OCI-LY7 (cell line): ENCODE measurements at regions not wholly inside any gene's neighbourhood (a gene's known extent, or its start where the extent isn't known, plus 50 kb on each side); places are given as distances from the start of the nearest gene placed in this dataset.

Experiments
- BruUV-seq: library from RNA; stranded (reverse); fragments of 400-500 nt; replicated peaks from 2 replicates; lab custom pipeline; 2021; lab: Mats Ljungman, UMichigan
- CTCF ChIA-PET: fragments of 300-600 bp; sonication (Branson Sonifier 250); formaldehyde crosslinking; loops from one replicate; lab custom pipeline; 2022; ENCODE audit warnings: antibody characterized with exemption; ENCODE audit not compliant: unreplicated experiment; lab: Charles Lee
- POLR2A ChIA-PET: fragments of 300-600 bp; sonication (Branson Sonifier 250); formaldehyde crosslinking; loops from one replicate; lab custom pipeline; 2022; ENCODE audit warnings: antibody characterized with exemption; lab: Charles Lee
- DNase-seq: peaks from one replicate; pipeline ENCODE4 v3.0.0-alpha.2; 2015; ENCODE audit warnings: low spot score
- H2AFZ ChIP-seq: fragments of 200-600 bp; sonication (generic), shearing (Covaris generic); 2 replicates; pipeline ENCODE4 v1.6.1; 2014; ENCODE audit warnings: mild to moderate bottlenecking, antibody characterized with exemption, low read length, moderate library complexity
- H3K27ac ChIP-seq: fragments of 200-600 bp; sonication (generic); 2 replicates; pipeline ENCODE4 v1.5.1; 2014; ENCODE audit warnings: mixed run types, low read depth, mild to moderate bottlenecking, moderate library complexity, low read length, inconsistent platforms; ENCODE audit not compliant: poor library complexity, severe bottlenecking
- H3K36me3 ChIP-seq: fragments of 200-600 bp; sonication (generic); 2 replicates; pipeline ENCODE4 v1.6.1; 2014; ENCODE audit warnings: mild to moderate bottlenecking, antibody characterized with exemption, low read length, moderate library complexity, mixed read lengths; ENCODE audit not compliant: insufficient read depth
- H3K4me1 ChIP-seq: fragments of 200-600 bp; sonication (generic); 2 replicates; pipeline ENCODE4 v1.5.1; 2014; ENCODE audit warnings: mild to moderate bottlenecking, low read length; ENCODE audit not compliant: insufficient read depth, poor library complexity, severe bottlenecking
- H3K4me2 ChIP-seq: fragments of 200-600 bp; sonication (generic); 2 replicates; pipeline ENCODE4 v1.6.1; 2014; ENCODE audit warnings: mild to moderate bottlenecking, low read length
- H3K4me3 ChIP-seq: fragments of 200-600 bp; sonication (generic); 2 replicates; pipeline ENCODE4 v1.5.1; 2014; ENCODE audit warnings: mild to moderate bottlenecking, low read depth, low read length; ENCODE audit not compliant: poor library complexity, severe bottlenecking
- H3K79me2 ChIP-seq: fragments of 200-600 bp; sonication (generic); 2 replicates; pipeline ENCODE4 v1.6.1; 2016; ENCODE audit warnings: low read depth, mild to moderate bottlenecking, low read length, moderate library complexity, mixed read lengths; ENCODE audit not compliant: insufficient read depth
- H3K9me2 ChIP-seq: fragments of 200-600 bp; sonication (generic); 2 replicates; pipeline ENCODE4 v1.6.1; 2016; ENCODE audit warnings: mild to moderate bottlenecking, low read length, mixed read lengths; ENCODE audit not compliant: insufficient read depth
- H3K9me3 ChIP-seq: fragments of 200-600 bp; sonication (generic); 2 replicates; pipeline ENCODE4 v1.6.1; 2014; ENCODE audit warnings: mild to moderate bottlenecking, mixed run types, low read length, mixed read lengths
- H4K20me1 ChIP-seq: fragments of 200-600 bp; sonication (generic); 2 replicates; pipeline ENCODE4 v1.6.1; 2014; ENCODE audit warnings: mild to moderate bottlenecking, antibody characterized with exemption, low read length, moderate library complexity, mixed read lengths; ENCODE audit not compliant: insufficient read depth
- CTCF ChIP-seq: fragments of 200-600 bp; sonication (generic); conservative IDR thresholded peaks from 2 replicates; pipeline ENCODE4 v1.5.1; 2014; ENCODE audit warnings: mild to moderate bottlenecking, antibody characterized with exemption, low read length, moderate library complexity, mixed read lengths
- EZH2phosphoT487 ChIP-seq: fragments of 200-600 bp; sonication (generic); IDR thresholded peaks from 2 replicates; pipeline ENCODE4 v1.6.1; 2018; ENCODE audit warnings: low read depth, borderline replicate concordance, mild to moderate bottlenecking, mixed run types, antibody characterized with exemption, low read length, moderate library complexity, mixed read lengths
- intact Hi-C: fragments of 100-400 bp; cut with micrococcal nuclease; formaldehyde crosslinking; loops from one replicate; pipeline ENCODE4 v1.10.0; 2022; ENCODE audit not compliant: unreplicated experiment

GRCh38 chr13:108439556-108439955 lies 170.0 kb downstream of the TNFSF13B start:
- Histone ChIP-seq H4K20me1 (no peaks in the 10 kb centered on the region), H3K27ac (no peak overlapping the region), H3K4me3 (no peak overlapping the region), H2AFZ (no peak overlapping the region), H3K4me1 (no peaks in the 10 kb centered on the region), H3K4me2 (no peak overlapping the region), H3K9me3 (no peaks in the 10 kb centered on the region), H3K36me3 (no peaks in the 10 kb centered on the region), H3K9me2 (no peaks in the 10 kb centered on the region), H3K79me2 (no peaks in the 10 kb centered on the region)
- CTCF ChIA-PET = no interaction called here
- no TSS peak for BruUV-seq
- POLR2A ChIA-PET = no interaction called here
- intact Hi-C loops = no loop called here
- no peak for TF ChIP-seq EZH2phosphoT487
- TF ChIP-seq CTCF = no peak
- no peak for DNase-seq

GRCh38 chr13:108444448-108444847 lies 174.9 kb downstream of the TNFSF13B start:
- intact Hi-C loops = no loop called here

GRCh38 chr13:108448891-108449290 lies 179.4 kb downstream of the TNFSF13B start:
- Histone ChIP-seq H4K20me1 (no peaks in the 10 kb centered on the region), H3K4me2 (no peak overlapping the region), H3K36me3 (no peaks in the 10 kb centered on the region), H3K4me3 (no peak overlapping the region), H2AFZ (no peak overlapping the region), H3K79me2 (no peaks in the 10 kb centered on the region), H3K9me2 (no peaks in the 10 kb centered on the region), H3K27ac (no peak overlapping the region), H3K4me1 (no peaks in the 10 kb centered on the region), H3K9me3 (no peaks in the 10 kb centered on the region)
- no TSS peak for BruUV-seq
- DNase-seq = no peak
- no peak for TF ChIP-seq CTCF
- TF ChIP-seq EZH2phosphoT487 = no peak
- ChIA-PET CTCF (no interaction called here), POLR2A (no interaction called here)
- intact Hi-C loops = no loop called here

More at GRCh38 chr13:108444448-108444847, 174.9 kb downstream of the TNFSF13B start:
- Histone ChIP-seq H4K20me1 (no peaks in the 10 kb centered on the region), H3K4me1 (no peaks in the 10 kb centered on the region), H3K4me3 (no peak overlapping the region), H3K36me3 (no peaks in the 10 kb centered on the region), H3K79me2 (no peaks in the 10 kb centered on the region), H3K4me2 (no peak overlapping the region), H2AFZ (no peak overlapping the region), H3K27ac (no peak overlapping the region), H3K9me2 (no peaks in the 10 kb centered on the region), H3K9me3 (no peaks in the 10 kb centered on the region)
- no TSS peak for BruUV-seq
- ChIA-PET POLR2A (no interaction called here), CTCF (no interaction called here)
- DNase-seq = no peak
- no peak for TF ChIP-seq CTCF
- TF ChIP-seq EZH2phosphoT487 = no peak
